ENCODE measurements at regions not wholly inside any gene's neighbourhood (a gene's known extent, or its start where the extent isn't known, plus 50 kb on each side); places are given as distances from the start of the nearest gene placed in this dataset.

GRCh38 chr17:33892717-33893591 is 362.1 kb upstream of the CCL2 start:
- Mint-ChIP-seq H3K27me3 (ENCODE audit: low read depth) (peaks cover 10% of the 10 kb centered on the region), H3K4me3 (no peak overlapping the region), H3K27ac (no peak overlapping the region), H3K9me3 (no peaks in the 10 kb centered on the region), H3K4me1 (ENCODE audit: low read depth) (no peaks in the 10 kb centered on the region), H3K36me3 (ENCODE audit: insufficient read depth in 2 of 2) (no peaks in the 10 kb centered on the region)
- DNase-seq (no peak), ATAC-seq (replicated peaks in 1 of 2) (no peak)

- H3K9me3 Mint-ChIP-seq: no peaks in the 10 kb centered on the region
- peaks cover 6% of the 10 kb centered on the region for H3K27me3 Mint-ChIP-seq (ENCODE audit: low read depth)
- DNase-seq (no peak), ATAC-seq (replicated peaks in 1 of 2) (no peak)
- H3K36me3 Mint-ChIP-seq (ENCODE audit: insufficient read depth in 2 of 2): no peaks in the 10 kb centered on the region
- H3K27ac Mint-ChIP-seq: no peak overlapping the region
- no peak overlapping the region for H3K4me3 Mint-ChIP-seq
- no peaks in the 10 kb centered on the region for H3K4me1 Mint-ChIP-seq (ENCODE audit: low read depth)
These were observed 359.6 kb upstream of the CCL2 start for GRCh38 chr17:33895491-33895890.

GRCh38 chr17:33896263-33896662 is 358.8 kb upstream of the CCL2 start:
- Mint-ChIP-seq H3K36me3 (ENCODE audit: insufficient read depth in 2 of 2) (no peaks in the 10 kb centered on the region), H3K27me3 (ENCODE audit: low read depth) (peaks cover 14% of the 10 kb centered on the region), H3K4me1 (ENCODE audit: low read depth) (no peaks in the 10 kb centered on the region), H3K9me3 (no peaks in the 10 kb centered on the region), H3K4me3 (no peak overlapping the region), H3K27ac (no peak overlapping the region)
- no peak for ATAC-seq (replicated peaks in 1 of 2)
- DNase-seq: no peak

GRCh38 chr17:33901085-33901484 is 354.0 kb upstream of the CCL2 start:
- Mint-ChIP-seq H3K9me3 (peaks cover 0 to 1% of the 10 kb centered on the region in 2 donors), H3K27me3 (ENCODE audit: low read depth) (peaks cover 22% of the 10 kb centered on the region)

GRCh38 chr17:33902901-33903449 is 352.1 kb upstream of the CCL2 start:
- H3K27ac Mint-ChIP-seq: no peak overlapping the region
- H3K4me3 Mint-ChIP-seq: no peak overlapping the region

More at GRCh38 chr17:33901085-33901484, 354.0 kb upstream of the CCL2 start:
- H3K27ac Mint-ChIP-seq: no peak overlapping the region
- no peak overlapping the region for H3K4me3 Mint-ChIP-seq
- H3K4me1 Mint-ChIP-seq (ENCODE audit: low read depth): no peaks in the 10 kb centered on the region
- ATAC-seq (replicated peaks in 1 of 2) (no peak), DNase-seq (no peak)
- no peaks in the 10 kb centered on the region for H3K36me3 Mint-ChIP-seq (ENCODE audit: insufficient read depth in 2 of 2)

GRCh38 chr17:33904476-33904875 is 350.6 kb upstream of the CCL2 start:
- no peak overlapping the region for H3K27ac Mint-ChIP-seq
- no peaks in the 10 kb centered on the region for H3K36me3 Mint-ChIP-seq (ENCODE audit: insufficient read depth in 2 of 2)
- no peaks in the 10 kb centered on the region for H3K4me1 Mint-ChIP-seq (ENCODE audit: low read depth)
- DNase-seq (no peak), ATAC-seq (replicated peaks in 1 of 2) (no peak)
- H3K9me3 Mint-ChIP-seq: peaks cover 0 to 3% of the 10 kb centered on the region in 2 donors
- H3K27me3 Mint-ChIP-seq (ENCODE audit: low read depth): peaks cover 21% of the 10 kb centered on the region
- H3K4me3 Mint-ChIP-seq: no peak overlapping the region

More at GRCh38 chr17:33902901-33903449, 352.1 kb upstream of the CCL2 start:
- ATAC-seq (replicated peaks in 1 of 2) (no peak), DNase-seq (no peak)
- peaks cover 18% of the 10 kb centered on the region for H3K27me3 Mint-ChIP-seq (ENCODE audit: low read depth)
- no peaks in the 10 kb centered on the region for H3K4me1 Mint-ChIP-seq (ENCODE audit: low read depth)
- H3K36me3 Mint-ChIP-seq (ENCODE audit: insufficient read depth in 2 of 2): no peaks in the 10 kb centered on the region
- peaks cover 0 to 1% of the 10 kb centered on the region in 2 donors for H3K9me3 Mint-ChIP-seq

GRCh38 chr17:33905338-33905800 is 349.7 kb upstream of the CCL2 start:
- Mint-ChIP-seq H3K27me3 (ENCODE audit: low read depth) (peaks cover 21% of the 10 kb centered on the region), H3K9me3 (peaks cover 0 to 3% of the 10 kb centered on the region in 2 donors), H3K4me1 (ENCODE audit: low read depth) (no peaks in the 10 kb centered on the region), H3K4me3 (no peak overlapping the region), H3K27ac (no peak overlapping the region), H3K36me3 (ENCODE audit: insufficient read depth in 2 of 2) (no peaks in the 10 kb centered on the region)
- ATAC-seq (replicated peaks in 1 of 2) (no peak), DNase-seq (no peak)

- DNase-seq: no peak
These were observed 346.6 kb upstream of the CCL2 start for GRCh38 chr17:33908363-33909064.

GRCh38 chr17:33910200-33910857 is 344.8 kb upstream of the CCL2 start:
- Mint-ChIP-seq H3K27me3 (ENCODE audit: low read depth) (peaks cover 4% of the 10 kb centered on the region), H3K9me3 (peaks cover 0 to 3% of the 10 kb centered on the region in 2 donors), H3K4me1 (ENCODE audit: low read depth) (no peaks in the 10 kb centered on the region), H3K36me3 (ENCODE audit: insufficient read depth in 2 of 2) (no peaks in the 10 kb centered on the region), H3K27ac (no peak overlapping the region), H3K4me3 (no peak overlapping the region)
- no peak for ATAC-seq (replicated peaks in 1 of 2)
- no peak for DNase-seq

More at GRCh38 chr17:33908363-33909064, 346.6 kb upstream of the CCL2 start:
- no peak overlapping the region for H3K4me3 Mint-ChIP-seq
- no peak for ATAC-seq (replicated peaks in 1 of 2)
- no peak overlapping the region for H3K27ac Mint-ChIP-seq
- H3K9me3 Mint-ChIP-seq: peaks cover 0 to 3% of the 10 kb centered on the region in 2 donors
- no peaks in the 10 kb centered on the region for H3K36me3 Mint-ChIP-seq (ENCODE audit: insufficient read depth in 2 of 2)
- H3K4me1 Mint-ChIP-seq (ENCODE audit: low read depth): no peaks in the 10 kb centered on the region
- H3K27me3 Mint-ChIP-seq (ENCODE audit: low read depth): peaks cover 4% of the 10 kb centered on the region

- H3K4me3 Mint-ChIP-seq: no peak overlapping the region
- no peak overlapping the region for H3K27ac Mint-ChIP-seq
- no peaks in the 10 kb centered on the region for H3K36me3 Mint-ChIP-seq (ENCODE audit: insufficient read depth in 2 of 2)
- no peaks in the 10 kb centered on the region for H3K27me3 Mint-ChIP-seq (ENCODE audit: low read depth)
- no peak for DNase-seq
- ATAC-seq (replicated peaks in 1 of 2): no peak
- H3K9me3 Mint-ChIP-seq: no peaks in the 10 kb centered on the region
- no peaks in the 10 kb centered on the region for H3K4me1 Mint-ChIP-seq (ENCODE audit: low read depth)
These were observed 341.0 kb upstream of the CCL2 start for GRCh38 chr17:33914125-33914524.

- ATAC-seq (replicated peaks in 1 of 2) (no peak), DNase-seq (no peak)
- Mint-ChIP-seq H3K9me3 (peaks cover 0 to 1% of the 10 kb centered on the region in 2 donors), H3K27ac (no peak overlapping the region), H3K27me3 (ENCODE audit: low read depth) (peaks cover 7% of the 10 kb centered on the region), H3K36me3 (ENCODE audit: insufficient read depth in 2 of 2) (no peaks in the 10 kb centered on the region), H3K4me3 (no peak overlapping the region), H3K4me1 (ENCODE audit: low read depth) (no peaks in the 10 kb centered on the region)
These were observed 332.1 kb upstream of the CCL2 start for GRCh38 chr17:33922971-33923370.

GRCh38 chr17:33924104-33924503 is 331.0 kb upstream of the CCL2 start:
- Mint-ChIP-seq H3K27ac (no peak overlapping the region), H3K36me3 (ENCODE audit: insufficient read depth in 2 of 2) (no peaks in the 10 kb centered on the region), H3K4me1 (ENCODE audit: low read depth) (no peaks in the 10 kb centered on the region), H3K27me3 (ENCODE audit: low read depth) (peaks cover 7% of the 10 kb centered on the region), H3K4me3 (no peak overlapping the region), H3K9me3 (peaks cover 0 to 1% of the 10 kb centered on the region in 2 donors)
- ATAC-seq (replicated peaks in 1 of 2) (no peak), DNase-seq (no peak)

- ATAC-seq (replicated peaks in 1 of 2): no peak
- Mint-ChIP-seq H3K4me3 (no peak overlapping the region), H3K36me3 (ENCODE audit: insufficient read depth in 2 of 2) (no peaks in the 10 kb centered on the region)
These were observed 329.4 kb upstream of the CCL2 start for GRCh38 chr17:33925649-33926048.

More at GRCh38 chr17:33925649-33926048, 329.4 kb upstream of the CCL2 start:
- Mint-ChIP-seq H3K27me3 (ENCODE audit: low read depth) (peaks cover 7% of the 10 kb centered on the region), H3K9me3 (no peaks in the 10 kb centered on the region), H3K27ac (no peak overlapping the region), H3K4me1 (ENCODE audit: low read depth) (no peaks in the 10 kb centered on the region)
- no peak for DNase-seq

Measured in activated T-cell treated with anti-CD3 and anti-CD28 coated beads, Interleukin-2, amount 50 U/mL, for 72 hours (primary cell).